Smooth muscle cell of the brain vasculature (primary cell): ENCODE measurements at regions not wholly inside any gene's neighbourhood (a gene's known extent, or its start where the extent isn't known, plus 50 kb on each side); places are given as distances from the start of the nearest gene placed in this dataset.
"Not testable (repeated sequence)": the region's sequence is repeated elsewhere in the genome, so short reads cannot be mapped to it uniquely, and the experiment has no call there.

Source experiments
- DNase-seq: peaks from one replicate; pipeline ENCODE4 v3.0.0-alpha.2; 2012; ENCODE audit warnings: low read depth, low spot score

GRCh38 chr7:88614736-88615135 is 144.8 kb upstream of the ZNF804B start:
- DNase-seq = no peak

GRCh38 chr7:88610942-88611341 is 148.6 kb upstream of the ZNF804B start:
- no peak for DNase-seq

DNA sequence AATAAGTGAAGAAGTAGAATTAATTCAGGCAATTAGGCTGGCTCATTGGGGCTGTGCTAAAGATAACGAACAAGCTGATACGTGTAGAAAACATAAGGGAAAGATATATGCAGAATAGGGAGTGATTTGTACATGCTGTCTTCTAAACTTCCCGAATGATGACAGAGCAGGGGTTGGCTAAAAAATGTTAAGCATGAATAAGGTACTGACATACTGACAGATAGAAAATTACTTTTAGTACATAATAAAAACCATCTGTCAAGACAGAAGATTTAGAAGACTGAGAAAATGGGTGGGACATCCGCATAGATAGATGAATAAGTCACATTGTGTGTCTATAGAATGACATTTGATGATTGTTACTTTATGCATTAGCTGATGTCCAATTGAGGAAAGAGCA is 158.8 kb upstream of the ZNF804B start:
- no peak for DNase-seq

- DNase-seq = no peak
These were observed 160.0 kb upstream of the ZNF804B start for GRCh38 chr7:88599528-88599927.

GRCh38 chr7:88597941-88598425 is 161.5 kb upstream of the ZNF804B start:
- no peak for DNase-seq

- DNase-seq = no peak
These were observed 168.5 kb upstream of the ZNF804B start for GRCh38 chr7:88590963-88591362.

DNA sequence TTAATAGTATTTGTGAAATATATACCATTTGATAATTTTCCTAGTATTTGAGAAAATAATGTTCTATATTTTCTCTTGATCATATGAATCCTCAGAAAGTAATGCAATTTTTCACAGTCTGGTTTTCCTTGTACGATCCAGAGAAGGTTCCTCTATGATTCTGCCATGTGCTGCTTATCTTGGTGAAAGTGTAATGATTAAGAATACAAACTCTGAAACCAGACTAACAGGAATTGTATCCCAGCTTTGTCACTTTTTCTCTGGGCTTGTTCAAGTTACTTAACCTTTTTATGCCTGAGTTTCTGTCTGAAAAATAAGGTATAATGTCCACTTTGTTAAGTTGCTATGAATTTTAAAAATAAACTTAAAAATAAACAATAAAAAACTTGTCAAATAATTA is 169.6 kb upstream of the ZNF804B start:
- DNase-seq = no peak

DNA sequence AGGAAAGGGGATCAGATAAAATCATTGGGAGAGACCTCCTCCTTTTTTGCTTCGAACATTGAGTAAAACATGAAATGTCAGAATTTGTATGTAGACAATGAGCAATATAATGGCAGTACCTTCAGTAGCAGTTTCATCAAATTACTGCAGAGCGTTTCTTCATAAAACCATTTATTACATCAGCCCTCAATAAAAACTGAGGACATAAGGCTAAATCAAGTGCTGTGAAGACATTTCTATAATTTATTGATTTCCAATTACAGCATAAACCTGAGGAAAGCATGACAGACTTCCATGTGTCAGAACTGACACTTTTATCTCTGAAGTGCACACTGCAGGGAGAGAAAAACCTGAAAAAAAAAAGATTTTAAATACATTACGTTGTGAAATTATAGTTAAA is 172.6 kb upstream of the ZNF804B start:
- DNase-seq = no peak

GRCh38 chr7:88586219-88586618 is 173.3 kb upstream of the ZNF804B start:
- DNase-seq = no peak

GRCh38 chr7:88576720-88577119 is 182.8 kb upstream of the ZNF804B start:
- DNase-seq = no peak

DNA sequence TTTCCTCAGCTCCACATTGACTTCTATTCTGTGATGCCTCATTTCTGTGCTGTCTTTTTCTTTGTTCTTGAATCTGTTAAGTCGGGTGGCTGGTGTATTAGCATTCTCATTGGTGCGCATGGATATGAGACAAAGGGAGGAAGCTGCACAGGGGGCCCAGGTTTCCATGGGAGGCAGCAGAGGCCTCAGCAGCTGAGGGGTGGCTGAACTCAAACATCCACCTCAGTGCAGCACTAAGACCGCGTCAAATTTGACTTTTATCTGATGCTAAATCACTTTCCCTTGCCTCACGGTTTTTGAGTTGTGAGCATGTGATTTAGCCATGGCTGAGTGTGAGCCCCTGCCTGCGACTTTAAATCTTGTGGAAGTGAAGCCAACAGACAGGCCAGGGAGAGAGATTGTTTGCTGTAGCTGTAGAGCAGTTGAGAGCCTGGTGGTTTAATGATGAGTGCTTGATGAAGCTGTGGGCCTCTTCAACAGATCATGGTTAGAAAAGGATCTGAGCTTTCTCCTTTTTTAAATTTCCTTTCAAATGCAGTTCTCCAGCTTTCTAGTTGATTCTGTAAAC is 193.3 kb upstream of the ZNF804B start:
- DNase-seq = no peak

DNA sequence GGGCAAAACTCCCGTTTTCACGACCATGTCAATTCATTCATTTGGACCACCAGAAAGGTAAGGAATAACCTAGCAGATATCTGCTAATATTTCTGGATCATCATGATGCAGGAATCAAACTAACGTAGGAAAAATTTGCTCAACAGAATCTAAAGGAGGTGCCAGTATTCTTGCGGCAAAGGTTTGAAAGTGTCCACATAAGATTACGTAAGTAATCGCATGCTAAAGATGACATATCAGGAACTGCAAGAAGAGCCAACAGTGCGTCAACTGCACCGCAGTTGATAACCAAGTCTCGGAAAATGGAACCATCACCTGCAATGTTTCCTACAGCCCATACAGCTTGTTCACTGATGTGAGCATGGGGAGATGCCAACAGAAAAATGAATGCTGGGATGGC is 194.1 kb upstream of the ZNF804B start:
- no peak for DNase-seq

DNA sequence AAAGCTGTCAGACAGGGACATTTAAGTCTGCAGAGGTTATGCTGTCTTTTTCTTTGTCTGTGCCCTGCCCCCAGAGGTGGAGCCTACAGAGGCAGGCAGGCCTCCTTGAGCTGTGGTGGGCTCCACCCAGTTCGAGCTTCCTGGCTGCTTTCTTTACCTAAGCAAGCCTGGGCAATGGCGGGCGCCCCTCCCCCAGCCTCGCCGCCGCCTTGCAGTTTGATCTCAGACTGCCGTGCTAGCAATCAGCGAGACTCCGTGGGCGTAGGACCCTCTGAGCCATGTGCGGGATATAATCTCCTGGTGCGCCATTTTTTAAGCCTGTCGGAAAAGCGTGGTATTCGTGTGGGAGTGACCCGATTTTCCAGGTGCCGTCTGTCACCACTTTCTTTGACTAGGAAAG is 203.1 kb upstream of the ZNF804B start:
- not testable (repeated sequence) for DNase-seq

DNA sequence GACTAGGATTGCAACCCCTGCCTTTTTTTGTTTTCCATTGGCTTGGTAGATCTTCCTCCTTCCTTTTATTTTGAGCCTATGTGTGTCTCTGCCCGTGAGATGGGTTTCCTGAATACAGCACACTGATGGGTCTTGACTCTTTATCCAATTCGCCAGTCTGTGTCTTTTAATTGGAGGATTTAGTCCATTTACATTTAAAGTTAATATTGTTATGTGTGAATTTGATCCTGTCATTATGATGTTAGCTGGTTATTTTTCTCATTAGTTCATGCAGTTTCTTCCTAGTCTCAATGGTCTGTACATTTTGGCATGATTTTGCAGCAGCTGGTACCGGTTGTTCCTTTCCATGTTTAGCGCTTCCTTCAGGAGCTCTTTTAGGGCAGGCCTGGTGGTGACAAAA is 204.7 kb upstream of the ZNF804B start:
- DNase-seq = not testable (repeated sequence)

- DNase-seq = no peak
These were observed 211.1 kb upstream of the ZNF804B start for GRCh38 chr7:88548399-88548798.

DNA sequence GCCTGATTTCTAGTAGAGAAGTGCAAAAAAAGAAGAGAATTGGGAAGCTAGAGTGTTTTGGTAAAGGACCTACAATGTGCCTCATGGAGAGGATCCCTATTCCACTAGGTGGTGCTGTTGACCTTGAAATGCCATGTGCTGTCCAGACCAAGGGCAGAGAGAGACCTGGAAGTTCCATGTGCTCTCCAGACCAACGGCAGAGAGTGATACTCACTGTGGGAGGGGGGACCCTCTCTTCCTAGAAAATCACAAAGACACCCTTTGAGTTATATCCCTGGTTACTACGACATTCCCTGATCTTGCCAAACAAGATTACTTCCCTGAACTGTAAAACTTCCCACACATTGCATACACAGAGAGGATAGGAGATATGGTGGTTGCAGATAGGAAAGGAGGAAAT is 212.7 kb upstream of the ZNF804B start:
- DNase-seq = peak; percentile 2

GRCh38 chr7:88545663-88546062 is 213.8 kb upstream of the ZNF804B start:
- no peak for DNase-seq

- no peak for DNase-seq
These were observed 219.5 kb upstream of the ZNF804B start for GRCh38 chr7:88540012-88540411.

DNA sequence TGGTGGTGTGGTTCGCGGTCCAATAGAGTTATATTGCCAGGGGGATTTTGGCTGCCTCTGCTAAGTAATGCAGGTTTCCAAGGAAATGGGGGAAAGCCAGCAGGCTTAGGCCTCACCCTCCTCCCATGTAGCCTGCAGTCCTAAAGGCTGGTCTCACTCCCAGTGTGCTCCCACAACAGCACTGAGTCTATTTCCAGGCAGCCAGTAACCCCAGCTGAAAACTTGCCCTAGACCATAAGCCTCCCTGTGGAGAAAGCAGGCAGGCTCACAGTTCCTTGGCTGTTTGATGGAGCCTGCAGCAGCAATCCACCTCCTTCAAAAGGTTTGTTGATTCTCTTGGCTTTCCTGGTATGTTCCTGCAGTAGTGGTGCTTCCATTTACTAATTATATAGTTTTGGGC is 220.0 kb upstream of the ZNF804B start:
- DNase-seq = no peak

DNA sequence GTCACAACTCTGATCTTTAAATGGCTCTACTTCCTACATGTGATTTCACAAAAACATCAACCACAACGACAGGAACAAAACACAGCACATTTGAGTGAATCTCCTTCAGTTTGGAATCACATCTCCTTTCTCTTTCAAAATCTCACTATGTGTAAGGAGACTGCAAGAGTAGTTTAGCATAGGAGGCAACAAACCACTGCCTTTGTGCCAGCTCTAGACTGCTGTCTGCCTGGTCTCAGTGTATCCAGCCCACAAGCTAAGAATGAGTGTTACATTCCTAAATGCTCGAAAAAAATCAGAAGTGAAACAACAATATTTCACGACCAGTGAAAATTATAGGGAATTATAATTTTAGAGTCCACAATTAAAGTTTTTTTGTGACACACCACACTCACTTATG is 217.0 kb upstream of the STEAP4 start:
- no peak for DNase-seq

GRCh38 chr7:88522771-88523293 is 216.1 kb upstream of the STEAP4 start:
- DNase-seq = no peak

DNA sequence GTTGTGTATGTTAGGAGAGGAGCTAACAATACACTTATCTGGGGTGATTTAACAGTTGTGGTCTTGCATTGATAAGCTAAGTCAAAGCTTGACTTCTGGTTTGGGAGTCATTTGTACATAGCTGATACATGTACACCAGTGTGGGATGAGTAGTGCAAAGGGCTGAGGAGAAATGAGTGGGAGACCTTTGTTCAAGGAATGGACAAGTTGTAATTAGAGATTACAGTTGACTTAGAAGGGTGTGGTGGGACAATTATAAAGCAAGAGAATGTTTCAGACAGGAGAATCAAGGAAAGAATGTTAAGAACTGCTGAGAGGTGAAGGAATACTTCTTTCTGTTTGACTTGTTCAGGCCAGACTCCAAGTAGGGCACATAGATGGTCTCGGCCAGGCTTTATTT is 209.7 kb upstream of the STEAP4 start:
- no peak for DNase-seq

GRCh38 chr7:88515301-88515700 is 208.6 kb upstream of the STEAP4 start:
- DNase-seq = no peak

- DNase-seq = no peak
These were observed 202.6 kb upstream of the STEAP4 start for GRCh38 chr7:88509341-88509740.
